Naive thymus-derived CD4-positive, alpha-beta T cell (primary cell): ENCODE measurements at regions not wholly inside any gene's neighbourhood (a gene's known extent, or its start where the extent isn't known, plus 50 kb on each side); places are given as distances from the start of the nearest gene placed in this dataset.

Experiments used
- ATAC-seq: fragments of 150-1000 bp; cut with Tn5 transposase; 2 replicates; pipeline ENCODE4 v1.10.0; 2021; ENCODE audit warnings: mild to moderate bottlenecking, moderate library complexity
- CTCF ChIA-PET: fragments of 350-600 bp; sonication (Branson Sonifier 250); formaldehyde crosslinking; loops from one replicate; lab custom pipeline; 2021; ENCODE audit warnings: antibody characterized with exemption; lab: Charles Lee
- POLR2A ChIA-PET: fragments of 350-600 bp; sonication (Branson Sonifier 250); formaldehyde crosslinking; loops from one replicate; lab custom pipeline; 2021; ENCODE audit warnings: antibody characterized with exemption, inconsistent platforms; lab: Charles Lee
- DNase-seq, 9 donors: peaks; one replicate each; pipeline versions ENCODE4 v3.0.0 to v3.0.0-alpha.2; 2020 to 2022; ENCODE audit warnings: mixed read lengths in 1 of 9
- H3K27ac ChIP-seq: one replicate; pipeline ENCODE4 v1.7.0; 2013; ENCODE audit warnings: mild to moderate bottlenecking, low read depth, low read length, moderate library complexity
- H3K27me3 ChIP-seq, 2 donors: one replicate each; pipeline ENCODE4 v1.7.0; 2013; ENCODE audit warnings: low read length in 2 of 2, mild to moderate bottlenecking in 2 of 2, moderate library complexity in 2 of 2; ENCODE audit not compliant: control insufficient read depth in 2 of 2, insufficient read depth in 2 of 2
- H3K36me3 ChIP-seq, 3 experiments: 1 replicate in 2 of 3; 2 replicates in 1 of 3; pipeline ENCODE4 v1.7.0; 2013; ENCODE audit warnings: low read length in 3 of 3, mild to moderate bottlenecking in 3 of 3, moderate library complexity in 1 of 3; ENCODE audit not compliant: insufficient read depth in 3 of 3, control insufficient read depth in 2 of 3
- H3K4me1 ChIP-seq, 2 donors: one replicate each; pipeline ENCODE4 v1.7.0; 2013; ENCODE audit warnings: low read length in 2 of 2, mild to moderate bottlenecking in 2 of 2, moderate library complexity in 1 of 2; ENCODE audit not compliant: control insufficient read depth in 2 of 2, insufficient read depth in 2 of 2
- H3K4me3 ChIP-seq: 2 replicates; pipeline ENCODE4 v1.7.0; 2013; ENCODE audit warnings: mild to moderate bottlenecking, low read length
- H3K9me3 ChIP-seq, 3 experiments: 1 replicate in 2 of 3; 2 replicates in 1 of 3; pipeline ENCODE4 v1.7.0; 2013; ENCODE audit warnings: low read length in 3 of 3; ENCODE audit not compliant: control insufficient read depth in 2 of 3
- H3K27ac Mint-ChIP-seq, 9 donors: one replicate each; pipeline ENCODE4 v1.8.0; 2020 to 2022; ENCODE audit warnings: mixed read lengths in 9 of 9, mild to moderate bottlenecking in 8 of 9, moderate library complexity in 5 of 9, inconsistent platforms in 2 of 9
- H3K27me3 Mint-ChIP-seq, 5 donors: one replicate each; pipeline ENCODE4 v1.8.0; 2021 to 2022; ENCODE audit warnings: mixed read lengths in 5 of 5, mild to moderate bottlenecking in 1 of 5
- H3K36me3 Mint-ChIP-seq, 5 donors: one replicate each; pipeline ENCODE4 v1.8.0; 2020 to 2022; ENCODE audit warnings: mixed read lengths in 5 of 5, mild to moderate bottlenecking in 3 of 5, inconsistent platforms in 1 of 5
- H3K4me1 Mint-ChIP-seq, 7 donors: one replicate each; pipeline ENCODE4 v1.8.0; 2020 to 2022; ENCODE audit warnings: mixed read lengths in 7 of 7, mild to moderate bottlenecking in 3 of 7, inconsistent platforms in 1 of 7
- H3K4me3 Mint-ChIP-seq, 10 donors: one replicate each; pipeline ENCODE4 v1.8.0; 2020 to 2022; ENCODE audit warnings: mild to moderate bottlenecking in 10 of 10, mixed read lengths in 10 of 10, moderate library complexity in 6 of 10, inconsistent platforms in 2 of 10
- H3K9me3 Mint-ChIP-seq, 11 donors: one replicate each; pipeline ENCODE4 v1.8.0; 2020 to 2022; ENCODE audit warnings: mixed read lengths in 11 of 11, mild to moderate bottlenecking in 4 of 11, inconsistent platforms in 1 of 11, moderate library complexity in 1 of 11
- intact Hi-C, 2 donors: fragments of 100-400 bp; cut with micrococcal nuclease; formaldehyde crosslinking; loops; one replicate each; pipeline ENCODE4 v1.15.1; 2023

DNA sequence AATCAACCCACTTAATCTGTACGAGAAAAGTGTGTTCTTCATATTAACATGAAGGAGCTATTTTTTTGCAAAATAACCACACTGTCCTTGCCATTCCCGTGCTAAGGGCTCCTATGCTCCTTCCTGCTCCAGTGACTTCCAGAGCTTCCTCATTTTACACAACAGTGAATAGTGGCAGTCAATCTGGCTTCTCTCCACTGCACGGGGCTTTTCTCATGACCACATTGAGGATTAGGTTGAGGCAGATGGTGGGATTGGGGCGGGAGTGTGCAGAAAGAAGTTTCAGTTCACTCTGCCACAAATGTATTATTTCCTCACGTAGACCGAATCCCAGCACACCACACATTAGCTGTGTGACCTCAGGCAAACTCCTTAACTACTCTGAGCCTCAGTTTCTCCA is 235.1 kb downstream of the ARHGAP12 start:
- peaks cover 1 to 16% (median 8%) of the 10 kb centered on the region in 11 donors for H3K9me3 Mint-ChIP-seq
- no peak for ATAC-seq
- DNase-seq = no peak
- H3K36me3 Mint-ChIP-seq = peaks cover 0 to 3% (median 0%) of the 10 kb centered on the region in 5 donors
- ChIA-PET POLR2A (no interaction called here), CTCF (interaction anchor here (1.0 kb wide), 1 partner anchor 12 kb away, joined by 3 read pairs; no protein-coding TSS in a partner anchor)
- H3K4me1 Mint-ChIP-seq = peaks cover 0 to 1% (median 0%) of the 10 kb centered on the region in 7 donors
- intact Hi-C loops = no loop called here
- H3K4me3 ChIP-seq = no peak overlapping the region
- H3K27me3 ChIP-seq = no peaks in the 10 kb centered on the region
- H3K4me3 Mint-ChIP-seq = no peak overlapping the region
- H3K9me3 ChIP-seq = no peaks in the 10 kb centered on the region
- no peak overlapping the region for H3K27ac ChIP-seq
- no peaks in the 10 kb centered on the region for H3K4me1 ChIP-seq
- no peaks in the 10 kb centered on the region for H3K36me3 ChIP-seq
- no peak overlapping the region for H3K27ac Mint-ChIP-seq
- peaks cover 0 to 10% (median 0%) of the 10 kb centered on the region in 5 donors for H3K27me3 Mint-ChIP-seq

GRCh38 chr10:31689233-31689632 is 239.4 kb downstream of the ARHGAP12 start:
- no peak overlapping the region for H3K4me3 ChIP-seq
- H3K36me3 ChIP-seq = no peaks in the 10 kb centered on the region
- Mint-ChIP-seq H3K4me3 (no peak overlapping the region), H3K27ac (no peak overlapping the region), H3K9me3 (peaks cover 7 to 36% (median 16%) of the 10 kb centered on the region in 11 donors), H3K4me1 (no peaks in the 10 kb centered on the region), H3K36me3 (peaks cover 0 to 9% (median 3%) of the 10 kb centered on the region in 5 donors), H3K27me3 (peaks cover 0 to 5% (median 0%) of the 10 kb centered on the region in 5 donors)
- H3K4me1 ChIP-seq = no peaks in the 10 kb centered on the region
- DNase-seq (no peak), ATAC-seq (no peak)
- no peaks in the 10 kb centered on the region for H3K27me3 ChIP-seq
- no peak overlapping the region for H3K27ac ChIP-seq
- CTCF ChIA-PET = no interaction called here
- intact Hi-C loops = loop anchor here (5.0 kb wide), 1 partner anchor 73 kb away; no protein-coding TSS in a partner anchor
- POLR2A ChIA-PET = no interaction called here
- no peaks in the 10 kb centered on the region for H3K9me3 ChIP-seq

DNA sequence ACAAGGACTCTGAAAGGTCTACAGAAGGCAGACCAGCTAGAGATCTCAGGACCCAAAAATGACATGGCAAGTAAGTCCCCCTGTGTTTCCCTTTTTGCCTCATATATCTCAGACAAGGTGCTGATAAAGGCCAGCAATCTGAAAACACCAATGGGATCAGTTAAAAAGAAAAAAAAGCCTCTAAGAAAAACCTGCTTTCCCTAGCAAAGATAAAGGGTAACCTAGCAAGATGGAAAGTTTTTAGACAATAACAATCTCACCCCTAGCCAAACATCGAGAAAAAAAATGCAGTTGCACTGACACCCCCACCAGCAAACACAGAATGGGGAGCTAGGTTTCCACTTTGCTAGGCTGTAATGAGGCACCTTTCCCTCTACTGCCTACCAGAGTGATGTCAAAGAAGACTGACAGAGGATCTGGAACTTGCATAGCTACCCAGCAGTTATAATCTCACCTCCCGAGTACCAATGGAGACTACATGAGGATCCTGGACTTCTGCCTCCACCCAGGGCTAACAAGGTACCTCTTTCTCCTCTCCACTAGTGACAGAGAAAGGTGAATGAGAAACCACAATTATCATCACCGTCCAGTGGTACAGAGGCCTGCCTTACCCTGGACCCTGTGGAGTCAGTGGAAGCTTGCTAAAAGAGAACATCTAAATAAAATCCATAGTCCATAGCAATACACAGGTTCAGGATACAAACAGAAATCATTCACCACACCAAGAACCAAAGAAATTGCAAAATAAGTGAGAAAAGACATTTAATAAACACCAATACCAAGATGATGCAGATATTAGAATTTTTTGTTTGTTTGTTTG is 240.8 kb downstream of the ARHGAP12 start:
- no peak overlapping the region for H3K4me3 ChIP-seq
- peak overlapping the region in 1 of 9 donors; percentile 34 for H3K27ac Mint-ChIP-seq
- peaks cover 0 to 5% (median 0%) of the 10 kb centered on the region in 5 donors for H3K27me3 Mint-ChIP-seq
- POLR2A ChIA-PET = interaction anchor here (0.7 kb wide), 1 partner anchor 69 kb away, joined by 3 read pairs; no protein-coding TSS in a partner anchor
- ATAC-seq (peak; percentile 40), DNase-seq (peak in 7 of 9 donors; percentile 19 to 59 (median 46))
- H3K4me1 ChIP-seq = no peaks in the 10 kb centered on the region
- H3K9me3 Mint-ChIP-seq = peaks cover 12 to 50% (median 23%) of the 10 kb centered on the region in 11 donors
- H3K4me3 Mint-ChIP-seq = no peak overlapping the region
- H3K27me3 ChIP-seq = no peaks in the 10 kb centered on the region
- H3K27ac ChIP-seq = no peak overlapping the region
- intact Hi-C loops = loop anchor here (2.0 to 5.0 kb wide), 2 partner anchors 74 to 367 kb away; no protein-coding TSS in a partner anchor
- CTCF ChIA-PET = no interaction called here
- no peaks in the 10 kb centered on the region for H3K36me3 ChIP-seq
- peaks cover 0 to 2% (median 0%) of the 10 kb centered on the region in 3 experiments for H3K9me3 ChIP-seq
- H3K36me3 Mint-ChIP-seq = peaks cover 0 to 14% (median 3%) of the 10 kb centered on the region in 5 donors
- H3K4me1 Mint-ChIP-seq = no peaks in the 10 kb centered on the region

GRCh38 chr10:31686599-31686998 is 242.0 kb downstream of the ARHGAP12 start:
- ATAC-seq (no peak), DNase-seq (no peak)
- no peaks in the 10 kb centered on the region for H3K4me1 Mint-ChIP-seq
- peaks cover 22 to 63% (median 28%) of the 10 kb centered on the region in 11 donors for H3K9me3 Mint-ChIP-seq
- no peaks in the 10 kb centered on the region for H3K27me3 ChIP-seq
- no peak overlapping the region for H3K4me3 ChIP-seq
- H3K27me3 Mint-ChIP-seq = peaks cover 0 to 5% (median 0%) of the 10 kb centered on the region in 5 donors
- ChIA-PET POLR2A (no interaction called here), CTCF (no interaction called here)
- peaks cover 0 to 14% (median 3%) of the 10 kb centered on the region in 5 donors for H3K36me3 Mint-ChIP-seq
- H3K4me3 Mint-ChIP-seq = no peak overlapping the region
- peaks cover 0 to 4% (median 0%) of the 10 kb centered on the region in 3 experiments for H3K9me3 ChIP-seq
- H3K4me1 ChIP-seq = no peaks in the 10 kb centered on the region
- no peaks in the 10 kb centered on the region for H3K36me3 ChIP-seq
- intact Hi-C loops = loop anchor here (2.0 to 5.0 kb wide), 2 partner anchors 76 to 366 kb away; no protein-coding TSS in a partner anchor
- no peak overlapping the region for H3K27ac ChIP-seq
- H3K27ac Mint-ChIP-seq = no peak overlapping the region

DNA sequence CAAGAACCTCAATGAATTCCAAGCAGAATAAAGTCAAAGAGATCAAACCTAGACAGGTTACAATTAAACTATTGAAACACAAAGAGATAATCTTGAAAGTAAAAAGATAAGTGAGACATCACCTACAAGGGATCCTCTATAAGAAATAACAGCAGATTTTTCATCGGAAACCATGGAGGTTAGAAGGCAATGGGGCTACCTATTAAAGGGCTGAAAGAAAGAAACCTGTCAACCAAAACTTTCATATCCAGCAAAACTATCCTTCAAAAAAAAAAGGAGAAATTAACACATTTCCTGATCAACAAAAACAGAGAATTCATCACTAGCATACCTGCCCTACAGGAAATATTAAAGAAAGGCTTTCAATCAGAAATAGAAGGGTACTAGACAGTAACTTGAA is 244.9 kb downstream of the ARHGAP12 start:
- ChIA-PET POLR2A (no interaction called here), CTCF (no interaction called here)

GRCh38 chr10:31679936-31680335 is 248.7 kb downstream of the ARHGAP12 start:
- Histone ChIP-seq H3K36me3 (no peaks in the 10 kb centered on the region), H3K9me3 (peaks cover 0 to 4% (median 0%) of the 10 kb centered on the region in 3 experiments), H3K27ac (no peak overlapping the region), H3K27me3 (no peaks in the 10 kb centered on the region), H3K4me1 (no peaks in the 10 kb centered on the region), H3K4me3 (no peak overlapping the region)
- POLR2A ChIA-PET = interaction anchor here (0.7 kb wide), 1 partner anchor 1526 kb away, joined by 3 read pairs; no protein-coding TSS in a partner anchor
- H3K27me3 Mint-ChIP-seq = peaks cover 0 to 10% (median 5%) of the 10 kb centered on the region in 5 donors
- DNase-seq (no peak), ATAC-seq (no peak)
- peaks cover 12 to 54% (median 21%) of the 10 kb centered on the region in 11 donors for H3K9me3 Mint-ChIP-seq
- CTCF ChIA-PET = no interaction called here
- H3K36me3 Mint-ChIP-seq = peaks cover 0 to 15% (median 1%) of the 10 kb centered on the region in 5 donors
- no peaks in the 10 kb centered on the region for H3K4me1 Mint-ChIP-seq
- intact Hi-C loops = no loop called here
- H3K4me3 Mint-ChIP-seq = no peak overlapping the region
- no peak overlapping the region for H3K27ac Mint-ChIP-seq

More for the DNA sequence above, 244.9 kb downstream of the ARHGAP12 start:
- no peak for ATAC-seq
- H3K4me3 ChIP-seq = no peak overlapping the region
- no peaks in the 10 kb centered on the region for H3K27me3 ChIP-seq
- peaks cover 0 to 9% (median 5%) of the 10 kb centered on the region in 5 donors for H3K27me3 Mint-ChIP-seq
- DNase-seq = no peak
- peaks cover 0 to 14% (median 3%) of the 10 kb centered on the region in 5 donors for H3K36me3 Mint-ChIP-seq
- H3K4me1 ChIP-seq = no peaks in the 10 kb centered on the region
- H3K9me3 Mint-ChIP-seq = peaks cover 19 to 57% (median 25%) of the 10 kb centered on the region in 11 donors
- H3K27ac Mint-ChIP-seq = no peak overlapping the region
- peaks cover 0 to 4% (median 0%) of the 10 kb centered on the region in 3 experiments for H3K9me3 ChIP-seq
- no peak overlapping the region for H3K27ac ChIP-seq
- intact Hi-C loops = no loop called here
- H3K4me3 Mint-ChIP-seq = no peak overlapping the region
- H3K36me3 ChIP-seq = no peaks in the 10 kb centered on the region
- no peaks in the 10 kb centered on the region for H3K4me1 Mint-ChIP-seq
